Urothelium cell line (cell line): ENCODE measurements at regions not wholly inside any gene's neighbourhood (a gene's known extent, or its start where the extent isn't known, plus 50 kb on each side); places are given as distances from the start of the nearest gene placed in this dataset.

Source experiments
- DNase-seq: peaks from one replicate; pipeline ENCODE4 v3.0.0; 2011; ENCODE audit warnings: low spot score, mixed read lengths
- FAIRE-seq: peaks from 2 replicates; lab custom pipeline; 2011; peaks lifted over from hg19 to GRCh38; lab: Jason Lieb, UNC

DNA sequence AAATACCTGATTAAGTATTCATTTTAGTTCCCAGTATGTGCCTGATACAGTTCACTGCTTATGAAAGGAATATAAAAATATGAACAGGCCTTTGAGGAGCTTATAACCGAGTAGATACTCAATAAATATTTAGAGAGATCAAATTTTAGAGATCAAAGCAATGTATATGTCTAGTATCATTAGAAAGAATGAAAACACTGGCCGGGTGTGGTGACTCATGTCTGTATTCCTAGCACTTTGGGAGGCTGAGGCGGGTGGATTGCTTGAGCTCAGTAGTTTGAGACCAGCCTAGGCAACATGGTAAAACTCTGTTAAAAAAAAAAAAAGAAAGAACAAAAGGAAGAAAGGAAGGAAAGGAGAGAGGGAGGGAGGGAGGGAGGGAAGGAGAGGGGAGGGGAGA, 113.2 kb upstream of the EEA1 start:
- FAIRE-seq (no peak), DNase-seq (no peak)

DNA sequence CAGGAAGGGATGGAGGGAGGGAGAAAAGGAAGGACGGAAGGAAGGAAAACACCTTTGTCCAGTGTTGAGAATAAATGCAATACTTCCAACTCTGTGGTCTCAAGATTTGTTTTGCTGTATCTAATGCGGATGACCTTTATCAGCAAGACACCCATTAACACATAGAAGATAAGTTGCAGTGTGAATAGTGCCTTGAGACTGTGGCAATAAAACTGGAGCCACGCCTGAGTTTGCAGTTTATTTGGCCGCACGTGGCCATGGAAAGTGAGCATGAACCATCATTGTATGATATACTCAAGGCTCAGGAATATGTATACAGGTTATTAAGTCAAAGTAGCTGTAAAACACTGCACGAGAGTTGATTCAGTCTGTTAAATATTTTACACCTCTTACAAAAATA, 113.6 kb upstream of the EEA1 start:
- FAIRE-seq (no peak), DNase-seq (no peak)

DNA sequence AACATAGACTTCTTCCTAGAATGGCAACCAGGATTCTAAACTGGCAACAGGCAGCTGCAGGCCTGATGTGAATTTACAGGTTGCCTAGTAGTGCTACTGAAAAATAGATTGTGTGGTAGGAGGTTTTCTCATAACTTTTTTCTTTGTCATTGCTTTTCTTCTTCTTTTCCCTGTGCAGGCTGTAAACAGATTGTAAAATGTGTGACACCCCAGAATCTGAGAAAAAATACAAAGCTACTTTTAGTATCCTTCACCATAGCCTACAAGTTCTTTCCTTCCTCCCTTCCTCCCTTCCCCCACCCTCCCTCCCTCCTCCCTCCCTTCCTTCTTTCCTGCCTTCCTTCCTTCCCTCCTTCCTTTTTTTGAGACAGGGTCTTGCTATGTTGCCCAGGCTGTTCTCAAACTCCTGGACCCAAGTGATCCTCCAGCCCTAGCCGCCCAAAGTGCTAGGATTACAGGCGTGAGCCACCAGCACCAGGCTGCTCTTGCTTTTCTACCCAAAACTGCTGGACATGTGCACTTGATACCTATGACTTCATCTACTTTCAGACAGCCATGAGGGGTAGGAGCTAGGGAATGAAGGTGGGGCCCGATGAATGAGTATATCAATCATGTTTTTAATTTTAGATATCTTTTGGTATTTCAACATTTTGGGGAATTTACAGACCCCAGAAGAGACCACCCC, 114.2 kb upstream of the EEA1 start:
- no peak for FAIRE-seq
- DNase-seq: no peak

DNA sequence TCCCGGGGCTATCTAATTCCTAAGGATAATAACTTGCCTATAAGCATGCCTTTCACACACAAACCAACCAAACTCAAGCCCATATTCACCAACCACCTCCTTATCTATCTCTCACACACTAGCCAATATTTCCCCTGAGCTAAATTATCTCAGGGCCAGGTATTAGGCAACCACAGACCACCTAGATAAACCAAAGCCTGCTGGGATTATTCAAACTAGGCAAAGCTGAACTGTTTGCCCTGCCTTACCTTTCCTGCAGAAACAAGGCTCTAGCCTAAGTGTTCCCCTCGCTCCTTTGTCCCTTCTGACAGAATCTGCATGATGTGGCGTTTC, 114.7 kb upstream of the EEA1 start:
- FAIRE-seq (no peak), DNase-seq (no peak)

DNA sequence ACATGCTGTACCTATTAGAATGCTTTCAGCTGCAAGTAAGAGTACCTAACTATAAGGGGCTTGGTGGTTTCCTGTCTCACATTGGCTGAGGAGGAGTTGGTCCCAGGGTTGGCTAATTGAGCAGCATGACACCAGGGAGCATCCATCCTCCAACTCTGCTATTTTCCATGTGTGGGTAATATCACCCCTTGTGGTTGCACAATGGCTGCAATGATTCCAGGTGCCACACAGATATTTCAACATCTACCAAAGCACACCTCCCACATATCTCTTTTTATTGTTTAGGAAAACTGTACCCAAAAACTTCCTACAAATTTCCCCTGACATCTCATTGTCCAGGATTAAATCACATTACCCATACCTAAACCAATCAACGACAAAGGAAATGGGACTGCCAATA, 118.0 kb upstream of the EEA1 start:
- no peak for DNase-seq
- no peak for FAIRE-seq

DNA sequence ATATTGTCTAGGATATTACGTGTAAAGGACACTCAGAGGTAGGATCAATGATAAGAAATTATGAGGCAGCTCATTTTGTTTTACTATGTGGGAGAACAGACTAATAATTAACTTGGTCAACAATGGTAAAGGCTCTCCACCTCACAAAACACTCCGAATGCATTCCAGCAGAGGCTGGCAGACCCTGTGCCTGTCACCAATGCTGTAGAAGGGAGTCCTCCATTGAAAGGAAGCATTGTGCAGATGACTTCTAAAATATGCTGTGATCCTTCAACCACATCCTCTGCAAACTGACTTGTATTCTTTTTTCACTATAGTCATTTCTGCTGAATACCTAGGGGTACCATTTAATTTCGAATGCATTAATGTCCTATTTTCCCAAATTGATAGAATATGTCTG, 119.6 kb upstream of the EEA1 start:
- no peak for FAIRE-seq
- no peak for DNase-seq

DNA sequence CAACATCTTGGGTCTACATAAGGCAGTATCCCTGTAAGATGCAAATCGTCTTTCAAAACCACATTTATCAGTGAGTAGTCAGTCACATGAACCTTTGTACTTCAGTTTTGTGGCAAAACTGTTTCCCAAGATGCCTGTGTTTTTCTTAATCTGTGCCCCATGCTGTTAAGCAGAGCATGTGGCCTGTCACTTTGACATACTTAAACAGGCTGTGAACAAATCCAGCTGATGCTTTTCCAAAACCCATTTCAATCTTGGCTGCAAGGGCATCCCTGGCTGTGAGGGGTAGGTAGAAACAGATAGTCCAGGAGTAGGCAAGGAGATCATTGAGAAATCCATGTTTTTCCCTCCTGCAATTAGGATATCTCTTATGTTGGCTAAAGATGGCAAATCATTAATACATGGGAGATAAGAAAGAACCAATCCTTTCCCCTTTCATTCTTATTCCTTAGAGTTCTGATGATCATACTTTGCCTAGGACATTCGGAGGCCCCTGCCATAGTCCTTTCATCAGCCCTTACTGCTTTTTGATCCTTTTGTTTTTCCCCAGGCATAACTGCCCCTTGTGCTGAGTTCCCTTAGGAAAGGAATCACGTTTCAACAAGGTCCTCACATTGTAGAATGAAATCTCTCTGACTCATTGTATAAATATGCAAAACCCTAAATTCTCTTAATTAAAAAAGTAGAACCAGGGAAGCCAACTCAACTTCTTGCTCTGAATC, 121.1 kb upstream of the EEA1 start:
- DNase-seq: peak; percentile 10
- no peak for FAIRE-seq

DNA sequence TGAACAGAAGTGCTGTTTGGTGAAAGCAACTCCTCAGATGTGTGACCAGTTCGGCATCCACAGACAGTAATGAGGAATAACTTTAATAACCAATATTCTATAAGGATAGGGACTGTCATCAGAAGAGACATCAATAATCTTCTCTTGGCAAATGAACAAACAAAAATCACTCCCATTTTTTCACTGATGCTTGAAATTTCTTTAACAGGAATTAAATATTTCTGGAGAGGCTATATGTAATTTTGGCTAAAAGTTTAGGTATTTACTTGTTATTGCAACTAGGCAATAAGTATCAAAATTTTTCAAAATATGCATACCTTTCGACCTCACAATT, 121.6 kb upstream of the EEA1 start:
- no peak for FAIRE-seq
- no peak for DNase-seq

DNA sequence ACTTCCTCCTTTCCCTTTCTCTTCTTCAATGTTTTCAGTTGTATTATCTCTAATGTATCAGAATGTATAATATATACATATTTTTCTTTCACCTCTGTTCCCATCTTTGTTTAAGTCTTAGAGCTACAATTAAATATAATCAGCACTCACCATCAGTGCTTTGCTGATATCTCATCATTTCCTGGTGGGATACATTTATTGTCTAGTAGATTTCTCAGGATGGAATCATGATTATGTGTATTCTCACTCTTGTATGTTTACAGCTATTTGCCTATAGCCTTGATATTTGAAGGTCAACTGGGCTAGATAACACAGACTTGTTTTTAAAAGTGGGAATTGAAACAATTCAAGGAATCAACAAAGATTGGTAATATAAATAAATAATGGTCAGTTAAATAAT, 124.9 kb upstream of the EEA1 start:
- DNase-seq (no peak), FAIRE-seq (no peak)

DNA sequence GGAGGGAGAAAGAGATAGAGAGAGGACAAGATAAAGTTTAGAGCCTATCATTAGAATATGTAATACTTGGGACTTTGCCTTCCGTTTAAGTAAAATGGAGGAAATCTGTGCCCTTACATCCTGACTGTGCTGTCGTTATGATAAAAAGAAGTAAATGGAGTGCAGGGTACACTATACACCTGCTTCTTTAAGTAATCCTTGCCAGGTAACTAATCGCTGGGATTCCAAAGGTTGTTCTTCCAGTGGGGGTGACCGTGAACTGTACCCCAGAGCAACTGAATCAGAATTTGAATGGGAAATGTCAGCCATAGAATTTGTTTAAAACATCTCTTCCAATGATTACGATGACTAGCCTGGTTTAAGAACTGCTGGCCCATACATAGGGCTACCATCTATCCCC, 126.1 kb upstream of the EEA1 start:
- no peak for FAIRE-seq

DNA sequence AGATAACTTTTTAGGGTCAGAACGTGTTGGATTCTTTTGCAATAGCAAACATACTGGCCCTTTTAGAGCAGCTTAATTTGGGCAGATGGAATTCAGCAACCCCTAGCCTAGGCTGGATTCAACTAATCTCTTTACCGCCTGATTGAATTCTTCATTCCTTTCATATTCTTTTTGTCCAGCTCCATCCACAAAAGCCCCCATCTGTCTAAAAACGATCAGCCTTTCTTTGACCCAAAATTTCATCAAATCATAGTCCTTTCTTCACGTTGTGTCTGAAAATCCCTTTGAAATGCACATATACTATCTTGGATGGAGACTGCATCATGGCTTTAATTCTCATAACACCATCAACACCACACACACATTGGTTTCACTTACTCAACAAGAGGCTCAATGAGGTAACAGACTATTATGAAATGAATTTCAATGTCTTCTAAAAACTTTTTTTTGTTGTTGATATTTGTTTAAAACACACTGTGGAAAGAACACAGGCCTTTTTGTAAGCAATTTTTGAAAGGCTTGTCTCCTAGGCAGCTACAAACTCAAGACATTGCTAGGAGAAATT, 128.0 kb upstream of the EEA1 start:
- FAIRE-seq: no peak

More for the DNA sequence above, 126.1 kb upstream of the EEA1 start:
- DNase-seq: no peak

DNA sequence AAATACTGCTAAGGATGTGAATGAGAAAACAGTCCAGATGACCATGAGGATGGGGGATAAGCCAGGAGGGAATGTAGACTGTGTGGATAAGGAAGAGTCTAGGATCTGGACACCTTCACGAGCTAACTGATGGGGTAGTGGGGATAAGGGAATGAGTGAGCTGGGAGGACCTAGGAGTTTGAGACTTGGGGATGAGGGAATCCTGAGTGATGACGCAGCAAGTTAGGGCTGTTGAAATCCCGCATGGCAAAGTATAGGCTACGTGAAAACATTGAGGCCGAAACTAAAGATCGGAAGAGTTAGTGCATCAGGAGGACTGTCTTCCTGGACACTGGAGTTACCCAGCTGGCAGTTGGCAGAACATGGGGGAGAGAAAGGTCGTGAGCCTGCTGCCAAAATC, 129.2 kb upstream of the EEA1 start:
- DNase-seq (no peak), FAIRE-seq (no peak)

More for the DNA sequence above, 128.0 kb upstream of the EEA1 start:
- DNase-seq: no peak

DNA sequence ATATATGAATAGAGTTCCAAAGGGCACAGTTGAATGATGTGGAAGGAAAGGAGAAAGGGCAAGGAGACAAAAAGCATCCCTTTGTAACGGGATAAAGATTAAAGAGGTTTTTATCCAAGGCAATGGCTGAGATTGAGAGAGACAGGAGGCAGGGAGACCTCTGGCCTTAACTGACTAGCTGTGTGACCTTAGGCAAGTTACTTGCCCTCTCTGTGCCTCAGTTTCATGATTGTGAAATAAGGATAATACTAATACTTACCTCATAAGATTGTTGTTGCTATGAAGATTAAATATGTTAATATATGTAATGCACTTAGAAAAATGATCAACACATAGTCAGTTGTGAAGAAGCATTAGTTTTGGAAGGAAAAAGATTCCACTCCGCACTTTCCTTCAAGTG, 130.2 kb upstream of the EEA1 start:
- no peak for DNase-seq
- FAIRE-seq: no peak

DNA sequence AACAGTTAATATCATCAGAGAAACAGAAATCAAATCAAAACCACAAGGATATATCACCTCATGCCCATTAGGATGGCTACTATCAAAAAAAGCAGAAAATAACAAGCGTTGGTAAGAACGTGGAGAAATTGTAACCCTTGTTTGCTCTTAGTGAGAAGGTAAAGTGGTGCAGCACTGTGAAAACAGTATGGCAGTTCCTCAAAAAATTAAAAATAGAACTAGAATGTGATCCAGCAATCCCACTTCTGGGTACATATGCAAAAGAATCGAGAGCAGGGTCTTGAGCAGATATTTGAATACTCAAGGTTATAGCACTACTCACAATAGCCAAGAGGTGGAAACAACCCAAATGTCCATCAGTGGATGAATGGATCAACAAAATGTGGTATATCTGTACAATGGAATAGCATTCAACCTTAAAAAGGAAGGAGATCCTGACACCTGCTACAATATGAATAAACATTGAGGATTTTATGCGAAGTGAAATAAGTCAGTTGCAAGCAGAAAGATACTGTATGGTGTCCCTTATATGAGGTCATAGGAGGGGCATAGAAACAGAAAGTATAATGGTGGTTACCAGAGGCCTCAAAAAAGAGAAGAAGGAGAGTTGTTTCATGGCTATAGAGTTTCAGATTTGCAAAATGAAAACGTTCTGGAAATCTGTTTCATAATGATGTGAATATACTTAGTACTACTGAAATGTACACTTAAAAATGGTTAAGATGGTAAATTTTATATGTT, 131.0 kb upstream of the EEA1 start:
- no peak for DNase-seq
- no peak for FAIRE-seq

DNA sequence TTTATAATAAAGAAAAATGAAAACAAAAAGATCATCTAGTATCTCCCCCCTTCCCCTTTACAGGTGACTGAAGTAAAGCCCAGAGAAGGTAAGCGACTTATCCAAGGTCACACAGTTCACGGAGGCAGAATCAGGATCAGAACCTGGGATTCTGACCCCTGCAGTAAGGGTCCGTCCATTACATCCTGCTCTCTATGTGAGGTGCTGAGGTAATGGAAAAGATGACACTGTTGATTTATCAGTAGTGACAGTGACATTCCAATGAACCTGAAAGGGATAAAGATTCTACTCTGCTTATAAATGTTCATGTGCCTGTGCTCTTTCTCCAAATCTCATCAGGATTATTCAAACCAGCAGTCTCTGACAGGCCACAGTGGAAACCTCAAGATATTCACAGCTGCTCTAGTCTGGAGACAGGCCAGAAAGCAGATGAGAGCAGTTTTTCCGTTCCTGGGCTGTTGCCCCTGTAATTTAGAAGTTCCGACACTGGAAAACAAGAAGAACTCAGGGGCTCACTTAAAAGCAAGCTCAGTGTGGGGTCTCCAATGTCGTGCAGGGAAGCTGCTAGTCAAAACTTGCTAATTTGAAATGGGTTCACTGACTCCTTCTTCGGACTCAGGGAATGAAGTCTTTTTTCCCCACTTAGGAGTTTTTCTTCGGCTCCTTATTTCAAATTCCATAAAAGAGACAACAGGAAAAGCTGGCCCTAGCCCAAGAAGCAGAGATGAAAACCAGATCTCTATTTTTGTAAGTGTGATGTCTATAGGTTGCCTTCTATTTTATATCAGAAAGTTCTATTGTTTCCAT, 131.8 kb upstream of the EEA1 start:
- FAIRE-seq (no peak), DNase-seq (no peak)

DNA sequence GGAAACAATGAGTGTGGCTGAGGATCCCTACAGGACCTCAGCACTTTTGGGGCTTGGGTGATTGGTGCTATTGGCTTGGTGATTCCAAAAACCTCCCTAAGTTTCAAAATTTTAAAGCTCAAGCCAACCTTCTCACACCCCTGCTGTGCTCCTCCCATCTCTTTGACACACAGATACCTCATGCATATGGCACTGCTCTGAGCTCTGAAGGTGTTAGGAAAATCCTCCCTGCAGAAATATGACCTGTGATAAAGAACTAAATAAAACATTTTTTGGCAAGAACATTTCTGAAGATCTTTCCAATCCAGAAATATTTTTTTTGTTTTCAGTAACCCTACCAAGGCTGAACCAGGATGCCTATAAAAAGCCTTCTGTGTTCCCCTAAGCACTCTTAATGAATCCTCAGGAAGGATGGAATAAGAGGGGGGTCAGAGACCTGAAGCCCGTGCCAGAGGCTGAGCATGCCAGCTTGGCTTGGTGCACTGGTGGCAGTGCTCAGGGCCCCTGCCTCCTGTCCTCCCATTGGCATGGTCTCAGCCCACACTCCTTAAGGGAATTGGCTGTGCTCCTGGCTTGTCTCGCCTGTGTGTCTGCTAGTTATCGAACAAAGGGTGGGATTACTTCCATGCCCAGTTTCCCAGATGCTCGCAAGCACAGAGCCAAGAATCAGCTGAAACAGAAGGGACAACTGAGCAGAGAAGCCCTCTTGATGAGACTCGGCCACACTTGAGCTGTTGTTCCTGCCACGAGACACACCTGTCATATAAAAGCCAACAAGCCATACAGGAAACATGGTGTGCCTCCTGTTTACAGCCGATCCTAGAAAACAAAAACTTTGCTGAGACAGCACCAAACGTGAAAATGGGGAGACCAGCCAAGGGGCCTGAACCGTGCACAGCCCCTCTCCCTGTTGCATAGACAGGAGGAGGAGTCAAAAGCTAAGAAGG, 132.7 kb upstream of the EEA1 start:
- DNase-seq (no peak), FAIRE-seq (no peak)

DNA sequence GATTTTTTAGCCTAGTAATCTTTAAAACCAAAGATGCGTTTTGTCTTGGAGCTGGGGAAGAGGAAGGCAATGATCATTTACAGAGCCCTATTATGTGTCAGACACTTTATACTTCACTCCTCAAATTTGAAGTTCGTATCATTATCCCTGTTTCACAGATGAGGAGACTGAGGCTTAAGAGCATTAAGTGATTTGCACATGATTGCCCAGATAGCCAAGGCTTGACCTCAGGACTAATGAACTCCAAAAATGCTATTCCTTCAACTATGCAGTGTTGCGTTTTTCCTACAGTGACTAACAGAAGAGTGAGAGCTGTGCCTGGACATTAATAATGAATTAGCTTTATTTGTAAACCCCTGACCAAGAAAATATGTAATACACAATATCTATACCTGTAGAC, 136.8 kb upstream of the EEA1 start:
- FAIRE-seq (no peak), DNase-seq (no peak)

DNA sequence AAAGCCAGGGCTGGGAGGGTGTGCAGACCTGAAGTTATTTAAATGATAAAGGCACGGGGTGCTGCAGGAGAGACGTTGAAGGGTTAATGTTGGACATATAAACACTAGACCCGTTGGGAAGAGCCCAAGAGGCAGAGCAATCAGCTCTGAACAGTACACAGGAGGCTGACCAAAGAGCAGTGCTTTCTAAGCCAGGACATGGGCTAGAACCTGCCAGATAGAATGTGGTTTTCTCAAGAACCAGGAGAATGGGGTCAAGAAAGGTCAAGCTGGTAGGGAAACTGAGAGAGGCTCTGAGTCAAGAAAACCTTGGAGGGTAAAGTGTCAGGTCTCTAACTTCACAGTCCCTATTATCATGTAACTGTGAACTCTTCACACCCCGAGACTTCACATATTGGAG, 143.2 kb upstream of the EEA1 start:
- DNase-seq: no peak
- FAIRE-seq: no peak

DNA sequence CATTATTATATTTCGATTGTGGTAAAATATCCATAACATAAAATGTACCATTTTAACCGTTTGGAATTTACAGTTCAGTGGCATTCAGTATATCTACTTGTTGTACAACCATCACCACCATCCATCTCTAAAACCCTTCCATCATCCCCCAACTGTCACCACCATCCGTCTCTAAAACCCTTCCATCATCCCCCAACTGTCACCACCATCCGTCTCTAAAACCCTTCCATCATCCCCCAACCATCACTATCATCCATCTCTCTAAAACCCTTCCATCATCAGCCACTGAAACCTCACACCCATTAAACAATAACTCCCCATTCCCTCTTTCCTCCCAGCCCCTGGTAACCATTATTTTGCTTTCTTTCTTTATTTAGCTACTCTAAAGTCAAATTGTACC, 144.2 kb upstream of the EEA1 start:
- FAIRE-seq: no peak
- no peak for DNase-seq

DNA sequence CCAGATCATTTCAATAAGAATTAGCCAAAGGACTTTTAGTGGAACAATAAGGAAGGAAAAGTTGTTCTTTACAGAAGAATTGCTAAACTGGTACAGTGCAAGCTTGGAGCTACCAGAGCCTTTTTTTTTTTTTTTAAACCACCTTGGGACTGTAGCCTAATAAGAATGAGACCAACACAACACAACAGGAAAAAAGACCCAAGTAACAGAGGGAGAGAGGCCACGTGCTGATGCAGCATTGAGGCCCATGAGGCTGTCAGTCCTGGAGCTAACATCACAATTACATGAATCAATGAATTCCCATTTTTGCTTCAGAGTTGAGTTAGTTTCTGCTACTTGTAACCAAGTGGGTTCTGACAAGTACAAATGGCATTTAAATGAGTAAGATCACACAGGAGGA, 149.0 kb upstream of the EEA1 start:
- no peak for FAIRE-seq
- DNase-seq: no peak
